NCI-H1417 (cell line): ENCODE measurements at regions not wholly inside any gene's neighbourhood (a gene's known extent, or its start where the extent isn't known, plus 50 kb on each side); places are given as distances from the start of the nearest gene placed in this dataset.
A peak's percentile ranks its signal among the peaks of the same experiment; 100 is the strongest.

Experiments
- DNase-seq, 3 experiments: peaks; one replicate each; lab custom pipeline; 2025; lab: John Stamatoyannopoulos, UW

GRCh38 chr2:198795419-198795818 is 662.3 kb downstream of the SATB2 start:
- no peak for DNase-seq

GRCh38 chr2:198791623-198792022 is 666.1 kb downstream of the SATB2 start:
- no peak for DNase-seq

GRCh38 chr2:198788676-198789075 is 669.1 kb downstream of the SATB2 start:
- no peak for DNase-seq

GRCh38 chr2:198782734-198783133 is 675.0 kb downstream of the SATB2 start:
- no peak for DNase-seq

- no peak for DNase-seq
Measured at GRCh38 chr2:198776616-198777406, 680.9 kb downstream of the SATB2 start.

- DNase-seq = no peak
Measured at GRCh38 chr2:198775737-198776136, 682.0 kb downstream of the SATB2 start.

GRCh38 chr2:198774576-198774975 is 683.2 kb downstream of the SATB2 start:
- DNase-seq = peak in 2 of 3 experiments; percentile 9 to 75

- DNase-seq = no peak
Measured at GRCh38 chr2:198767694-198768093, 690.0 kb downstream of the SATB2 start.

- DNase-seq = no peak
Measured at GRCh38 chr2:198763793-198764192, 693.9 kb downstream of the SATB2 start.

- DNase-seq = no peak
Measured at GRCh38 chr2:198762441-198762840, 695.3 kb downstream of the SATB2 start.

- no peak for DNase-seq
Measured at GRCh38 chr2:198757069-198757468, 700.7 kb downstream of the SATB2 start.

- no peak for DNase-seq
Measured at GRCh38 chr2:198756166-198756565, 701.6 kb downstream of the SATB2 start.

- no peak for DNase-seq
Measured at GRCh38 chr2:198753101-198753500, 704.6 kb downstream of the SATB2 start.

- DNase-seq = no peak
Measured at GRCh38 chr2:198749364-198749763, 708.4 kb downstream of the SATB2 start.

GRCh38 chr2:198731842-198732399 is 725.8 kb downstream of the SATB2 start:
- DNase-seq = no peak

- no peak for DNase-seq
Measured at GRCh38 chr2:198720266-198720665, 737.5 kb downstream of the SATB2 start.

- DNase-seq = no peak
Measured at GRCh38 chr2:198717451-198717850, 740.3 kb downstream of the SATB2 start.

- DNase-seq = peak in 1 of 3 experiments; percentile 46
Measured at GRCh38 chr2:198715302-198715835, 742.4 kb downstream of the SATB2 start.

- DNase-seq = no peak
Measured at GRCh38 chr2:198712485-198712884, 745.3 kb downstream of the SATB2 start.

- no peak for DNase-seq
Measured at GRCh38 chr2:198711484-198711883, 746.3 kb downstream of the SATB2 start.

GRCh38 chr2:198710562-198710961 is 747.2 kb downstream of the SATB2 start:
- peak in 1 of 3 experiments; percentile 17 for DNase-seq

- DNase-seq = no peak
Measured at GRCh38 chr2:198706476-198707082, 751.2 kb downstream of the SATB2 start.

GRCh38 chr2:198703281-198703680 is 754.5 kb downstream of the SATB2 start:
- no peak for DNase-seq
